ENCODE measurements at regions not wholly inside any gene's neighbourhood (a gene's known extent, or its start where the extent isn't known, plus 50 kb on each side); places are given as distances from the start of the nearest gene placed in this dataset.
"Not testable (repeated sequence)": the region's sequence is repeated elsewhere in the genome, so short reads cannot be mapped to it uniquely, and the experiment has no call there.

GRCh38 chr5:44539602-44539919 is 150.3 kb upstream of the FGF10 start:
- Mint-ChIP-seq H3K36me3 (ENCODE audit: insufficient read depth) (no peaks in the 10 kb centered on the region), H3K4me3 (ENCODE audit: low read depth) (no peak overlapping the region), H3K9me3 (ENCODE audit: low read depth) (no peaks in the 10 kb centered on the region), H3K27me3 (no peaks in the 10 kb centered on the region), H3K27ac (no peak overlapping the region), H3K4me1 (ENCODE audit: low read depth) (no peaks in the 10 kb centered on the region)
- TF ChIP-seq, protein P1, sequence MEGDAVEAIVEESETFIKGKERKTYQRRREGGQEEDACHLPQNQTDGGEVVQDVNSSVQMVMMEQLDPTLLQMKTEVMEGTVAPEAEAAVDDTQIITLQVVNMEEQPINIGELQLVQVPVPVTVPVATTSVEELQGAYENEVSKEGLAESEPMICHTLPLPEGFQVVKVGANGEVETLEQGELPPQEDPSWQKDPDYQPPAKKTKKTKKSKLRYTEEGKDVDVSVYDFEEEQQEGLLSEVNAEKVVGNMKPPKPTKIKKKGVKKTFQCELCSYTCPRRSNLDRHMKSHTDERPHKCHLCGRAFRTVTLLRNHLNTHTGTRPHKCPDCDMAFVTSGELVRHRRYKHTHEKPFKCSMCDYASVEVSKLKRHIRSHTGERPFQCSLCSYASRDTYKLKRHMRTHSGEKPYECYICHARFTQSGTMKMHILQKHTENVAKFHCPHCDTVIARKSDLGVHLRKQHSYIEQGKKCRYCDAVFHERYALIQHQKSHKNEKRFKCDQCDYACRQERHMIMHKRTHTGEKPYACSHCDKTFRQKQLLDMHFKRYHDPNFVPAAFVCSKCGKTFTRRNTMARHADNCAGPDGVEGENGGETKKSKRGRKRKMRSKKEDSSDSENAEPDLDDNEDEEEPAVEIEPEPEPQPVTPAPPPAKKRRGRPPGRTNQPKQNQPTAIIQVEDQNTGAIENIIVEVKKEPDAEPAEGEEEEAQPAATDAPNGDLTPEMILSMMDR (IDR thresholded peaks at IDR 0.05; ENCODE audit: unreplicated experiment), result no peak
- DNase-seq (ENCODE audit: low spot score, unreplicated experiment), result no peak

GRCh38 chr5:44538797-44539601 is 149.8 kb upstream of the FGF10 start:
- H3K4me1 Mint-ChIP-seq (ENCODE audit: low read depth), result no peaks in the 10 kb centered on the region
- H3K4me3 Mint-ChIP-seq (ENCODE audit: low read depth), result no peak overlapping the region
- H3K27ac Mint-ChIP-seq, result no peak overlapping the region
- TF ChIP-seq, protein P1 (IDR thresholded peaks at IDR 0.05; ENCODE audit: unreplicated experiment), result no peak
- no peaks in the 10 kb centered on the region for H3K27me3 Mint-ChIP-seq
- no peaks in the 10 kb centered on the region for H3K36me3 Mint-ChIP-seq (ENCODE audit: insufficient read depth)
- no peak for DNase-seq (ENCODE audit: low spot score, unreplicated experiment)
- H3K9me3 Mint-ChIP-seq (ENCODE audit: low read depth), result no peaks in the 10 kb centered on the region

DNA sequence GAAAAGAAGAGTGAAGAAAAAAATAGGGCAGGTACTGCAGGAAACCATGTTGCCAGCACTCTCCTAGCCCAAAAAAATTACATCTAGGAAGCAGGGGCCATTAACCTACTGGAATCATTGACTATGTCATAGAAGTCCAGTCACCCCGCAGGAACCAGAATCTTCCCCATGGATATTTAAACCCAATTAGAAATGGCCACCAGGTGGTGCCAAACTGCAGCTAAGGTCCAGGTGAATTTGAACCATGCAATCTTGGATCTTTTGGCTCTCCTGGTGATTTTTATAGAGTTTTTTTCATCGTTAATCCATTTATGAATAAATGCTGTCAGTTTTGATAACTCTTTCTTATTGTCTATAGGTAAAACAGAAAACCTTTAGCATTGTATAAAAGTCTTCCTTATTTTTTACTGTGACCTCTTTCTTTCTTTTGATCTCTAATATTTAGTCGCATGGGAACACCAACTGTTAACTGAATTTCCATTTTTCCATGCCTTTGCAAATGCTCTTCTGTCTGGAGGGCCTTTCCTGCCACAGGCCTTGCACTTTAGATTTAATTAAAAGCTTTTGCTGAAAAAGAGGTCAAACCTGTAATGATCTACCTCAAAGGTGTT is 147.5 kb upstream of the FGF10 start:
- H3K27ac Mint-ChIP-seq, result no peak overlapping the region
- H3K4me3 Mint-ChIP-seq (ENCODE audit: low read depth), result no peak overlapping the region
- TF ChIP-seq, protein P1 (IDR thresholded peaks at IDR 0.05; ENCODE audit: unreplicated experiment), result peak; percentile 77
- peak; percentile 13 for DNase-seq (ENCODE audit: low spot score, unreplicated experiment)
- no peaks in the 10 kb centered on the region for H3K4me1 Mint-ChIP-seq (ENCODE audit: low read depth)
- H3K9me3 Mint-ChIP-seq (ENCODE audit: low read depth), result no peaks in the 10 kb centered on the region
- H3K36me3 Mint-ChIP-seq (ENCODE audit: insufficient read depth), result no peaks in the 10 kb centered on the region
- no peaks in the 10 kb centered on the region for H3K27me3 Mint-ChIP-seq

GRCh38 chr5:44535621-44536020 is 146.4 kb upstream of the FGF10 start:
- Mint-ChIP-seq H3K36me3 (ENCODE audit: insufficient read depth) (no peaks in the 10 kb centered on the region), H3K27me3 (no peaks in the 10 kb centered on the region), H3K4me3 (ENCODE audit: low read depth) (no peak overlapping the region), H3K4me1 (ENCODE audit: low read depth) (no peaks in the 10 kb centered on the region), H3K27ac (no peak overlapping the region), H3K9me3 (ENCODE audit: low read depth) (no peaks in the 10 kb centered on the region)
- TF ChIP-seq, protein P1 (IDR thresholded peaks at IDR 0.05; ENCODE audit: unreplicated experiment), result no peak
- DNase-seq (ENCODE audit: low spot score, unreplicated experiment), result no peak

DNA sequence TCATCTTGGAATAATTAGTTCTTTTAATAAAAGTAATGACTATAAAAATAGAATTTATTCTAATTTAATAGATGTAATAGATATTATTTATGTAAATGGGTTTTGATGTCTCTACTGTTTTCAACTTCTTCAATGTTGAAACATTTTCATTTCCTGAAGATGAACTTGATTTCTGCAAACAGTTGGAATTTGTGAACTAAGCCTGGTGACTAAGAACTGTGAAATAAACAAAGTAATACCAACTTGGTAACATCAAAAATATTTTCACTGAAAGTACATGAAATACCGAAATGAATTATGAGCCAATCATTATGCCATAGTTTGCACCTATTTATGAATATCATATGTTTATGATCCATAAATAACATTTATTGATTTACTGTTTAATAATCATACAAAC is 143.8 kb upstream of the FGF10 start:
- Mint-ChIP-seq H3K27me3 (no peaks in the 10 kb centered on the region), H3K9me3 (ENCODE audit: low read depth) (no peaks in the 10 kb centered on the region), H3K27ac (no peak overlapping the region), H3K4me1 (ENCODE audit: low read depth) (no peaks in the 10 kb centered on the region), H3K4me3 (ENCODE audit: low read depth) (no peak overlapping the region), H3K36me3 (ENCODE audit: insufficient read depth) (no peaks in the 10 kb centered on the region)
- TF ChIP-seq, protein P1 (IDR thresholded peaks at IDR 0.05; ENCODE audit: unreplicated experiment), result no peak
- no peak for DNase-seq (ENCODE audit: low spot score, unreplicated experiment)

GRCh38 chr5:44531756-44532155 is 142.5 kb upstream of the FGF10 start:
- H3K27ac Mint-ChIP-seq; DNase-seq (ENCODE audit: low spot score, unreplicated experiment); H3K4me3 Mint-ChIP-seq (ENCODE audit: low read depth); H3K27me3 Mint-ChIP-seq; H3K36me3 Mint-ChIP-seq (ENCODE audit: insufficient read depth); H3K4me1 Mint-ChIP-seq (ENCODE audit: low read depth); H3K9me3 Mint-ChIP-seq (ENCODE audit: low read depth): not testable (repeated sequence)

GRCh38 chr5:44530783-44531182 is 141.6 kb upstream of the FGF10 start:
- H3K4me3 Mint-ChIP-seq (ENCODE audit: low read depth); H3K27me3 Mint-ChIP-seq; H3K9me3 Mint-ChIP-seq (ENCODE audit: low read depth); DNase-seq (ENCODE audit: low spot score, unreplicated experiment); H3K36me3 Mint-ChIP-seq (ENCODE audit: insufficient read depth); H3K4me1 Mint-ChIP-seq (ENCODE audit: low read depth); H3K27ac Mint-ChIP-seq: not testable (repeated sequence)

All from progenitor cell of endocrine pancreas (in vitro differentiated cells).